MM.1S (cell line): ENCODE measurements at regions not wholly inside any gene's neighbourhood (a gene's known extent, or its start where the extent isn't known, plus 50 kb on each side); places are given as distances from the start of the nearest gene placed in this dataset.

Source experiments
- DNase-seq: peaks from one replicate; pipeline ENCODE4 v3.0.0-alpha.2; 2015
- H2AFZ ChIP-seq: fragments of 300-600 bp; sonication (generic); 2 replicates; pipeline ENCODE4 v1.6.0; 2016; ENCODE audit warnings: antibody characterized with exemption, low read length
- H3F3A ChIP-seq: fragments of 300-600 bp; sonication (generic); 2 replicates; pipeline ENCODE4 v1.6.1; 2016; ENCODE audit warnings: mild to moderate bottlenecking, antibody characterized with exemption, low read length, moderate library complexity, mixed read lengths; ENCODE audit not compliant: insufficient read depth
- H3K27ac ChIP-seq: fragments of 300-600 bp; sonication (generic); 2 replicates; pipeline ENCODE4 v1.5.1; 2016; ENCODE audit warnings: mild to moderate bottlenecking, low read length
- H3K27me3 ChIP-seq: fragments of 300-600 bp; sonication (generic); replicated peaks from 2 replicates; pipeline ENCODE4 v1.6.0; 2016; ENCODE audit warnings: low read length; ENCODE audit not compliant: insufficient read depth
- H3K36me3 ChIP-seq: fragments of 300-600 bp; sonication (generic); replicated peaks from 2 replicates; pipeline ENCODE4 v1.6.1; 2016; ENCODE audit warnings: mild to moderate bottlenecking, low read length, mixed read lengths; ENCODE audit not compliant: insufficient read depth
- H3K4me1 ChIP-seq: fragments of 300-600 bp; sonication (generic); 2 replicates; pipeline ENCODE4 v1.6.1; 2016; ENCODE audit warnings: low read length, mixed read lengths
- H3K4me2 ChIP-seq: fragments of 300-600 bp; sonication (generic); 2 replicates; pipeline ENCODE4 v1.6.0; 2016; ENCODE audit warnings: low read depth, low read length
- H3K4me3 ChIP-seq: fragments of 300-600 bp; sonication (generic); 2 replicates; pipeline ENCODE4 v1.5.1; 2016; ENCODE audit warnings: low read length, mixed read lengths
- H3K79me2 ChIP-seq: fragments of 300-600 bp; sonication (generic); 2 replicates; pipeline ENCODE4 v1.6.1; 2016; ENCODE audit warnings: mixed run types, low read length, mixed read lengths
- H3K9ac ChIP-seq: fragments of 300-600 bp; sonication (generic); 2 replicates; pipeline ENCODE4 v1.6.1; 2016; ENCODE audit warnings: low read length, mixed read lengths
- H3K9me2 ChIP-seq: fragments of 300-600 bp; sonication (generic); replicated peaks from 2 replicates; pipeline ENCODE4 v1.6.1; 2016; ENCODE audit warnings: mild to moderate bottlenecking, low read length, mixed read lengths; ENCODE audit not compliant: insufficient read depth
- H3K9me3 ChIP-seq: fragments of 300-600 bp; sonication (generic); replicated peaks from 2 replicates; pipeline ENCODE4 v1.6.1; 2016; ENCODE audit warnings: mild to moderate bottlenecking, low read length, mixed read lengths; ENCODE audit not compliant: insufficient read depth
- H4K20me1 ChIP-seq: fragments of 300-600 bp; sonication (generic); 2 replicates; pipeline ENCODE4 v1.6.1; 2016; ENCODE audit warnings: mild to moderate bottlenecking, low read length, moderate library complexity, mixed read lengths; ENCODE audit not compliant: insufficient read depth
- EZH2 ChIP-seq: fragments of 300-600 bp; sonication (generic); optimal IDR thresholded peaks from 2 replicates; pipeline ENCODE3; 2017; ENCODE audit warnings: low read depth, mild to moderate bottlenecking, antibody characterized with exemption, low read length, mixed read lengths
- EZH2phosphoT487 ChIP-seq: fragments of 300-600 bp; sonication (generic); IDR thresholded peaks from 2 replicates; pipeline ENCODE4 v1.6.1; 2018; ENCODE audit warnings: antibody characterized with exemption, low read length
- TF ChIP-seq, protein P1 (sequence below): fragments of 300-600 bp; sonication (generic); IDR thresholded peaks from 2 replicates; pipeline ENCODE4 v1.5.1; 2016; ENCODE audit warnings: antibody characterized with exemption, low read length, mixed read lengths

- DNase-seq = no peak
- no peaks in the 10 kb centered on the region for H3K27me3 ChIP-seq
- H2AFZ ChIP-seq = no peak overlapping the region
- H3K36me3 ChIP-seq = no peaks in the 10 kb centered on the region
- TF ChIP-seq, protein P1, sequence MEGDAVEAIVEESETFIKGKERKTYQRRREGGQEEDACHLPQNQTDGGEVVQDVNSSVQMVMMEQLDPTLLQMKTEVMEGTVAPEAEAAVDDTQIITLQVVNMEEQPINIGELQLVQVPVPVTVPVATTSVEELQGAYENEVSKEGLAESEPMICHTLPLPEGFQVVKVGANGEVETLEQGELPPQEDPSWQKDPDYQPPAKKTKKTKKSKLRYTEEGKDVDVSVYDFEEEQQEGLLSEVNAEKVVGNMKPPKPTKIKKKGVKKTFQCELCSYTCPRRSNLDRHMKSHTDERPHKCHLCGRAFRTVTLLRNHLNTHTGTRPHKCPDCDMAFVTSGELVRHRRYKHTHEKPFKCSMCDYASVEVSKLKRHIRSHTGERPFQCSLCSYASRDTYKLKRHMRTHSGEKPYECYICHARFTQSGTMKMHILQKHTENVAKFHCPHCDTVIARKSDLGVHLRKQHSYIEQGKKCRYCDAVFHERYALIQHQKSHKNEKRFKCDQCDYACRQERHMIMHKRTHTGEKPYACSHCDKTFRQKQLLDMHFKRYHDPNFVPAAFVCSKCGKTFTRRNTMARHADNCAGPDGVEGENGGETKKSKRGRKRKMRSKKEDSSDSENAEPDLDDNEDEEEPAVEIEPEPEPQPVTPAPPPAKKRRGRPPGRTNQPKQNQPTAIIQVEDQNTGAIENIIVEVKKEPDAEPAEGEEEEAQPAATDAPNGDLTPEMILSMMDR = no peak
- TF ChIP-seq EZH2 = no peak
- H3F3A ChIP-seq = no peaks in the 10 kb centered on the region
- no peak overlapping the region for H3K9ac ChIP-seq
- no peak overlapping the region for H3K27ac ChIP-seq
- no peak overlapping the region for H3K4me3 ChIP-seq
- H3K79me2 ChIP-seq = no peaks in the 10 kb centered on the region
- H3K4me2 ChIP-seq = no peak overlapping the region
- no peaks in the 10 kb centered on the region for H3K9me3 ChIP-seq
- H4K20me1 ChIP-seq = no peaks in the 10 kb centered on the region
- H3K4me1 ChIP-seq = no peaks in the 10 kb centered on the region
- H3K9me2 ChIP-seq = no peaks in the 10 kb centered on the region
These were observed 172.5 kb downstream of the RAP2B start for GRCh38 chr3:153334558-153334957.

DNA sequence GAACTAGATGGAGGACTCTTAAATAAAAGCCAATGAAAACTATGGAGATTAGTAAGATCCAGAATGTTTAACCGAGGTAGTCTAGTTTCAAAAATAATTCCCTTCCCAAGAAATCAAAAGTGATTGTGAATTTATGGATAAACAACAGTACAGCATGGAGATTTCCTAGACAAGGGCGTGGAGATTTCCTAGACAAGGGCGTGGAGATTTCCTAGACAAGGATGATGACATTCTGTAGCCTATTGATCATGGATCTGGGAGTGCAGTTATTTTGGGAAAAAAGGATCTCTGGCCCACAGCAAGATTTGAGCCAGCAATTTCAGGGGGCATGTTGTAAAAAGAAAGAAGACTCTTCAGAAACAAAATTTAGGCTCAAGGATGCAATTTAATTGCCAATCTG lies 175.3 kb downstream of the RAP2B start:
- Histone ChIP-seq H3K9ac (no peak overlapping the region), H3K79me2 (no peaks in the 10 kb centered on the region), H3K4me3 (no peak overlapping the region), H3K9me3 (no peaks in the 10 kb centered on the region), H3F3A (no peaks in the 10 kb centered on the region), H4K20me1 (no peaks in the 10 kb centered on the region), H2AFZ (no peak overlapping the region), H3K27me3 (no peaks in the 10 kb centered on the region), H3K9me2 (no peaks in the 10 kb centered on the region), H3K36me3 (no peaks in the 10 kb centered on the region), H3K4me1 (no peaks in the 10 kb centered on the region), H3K4me2 (no peak overlapping the region), H3K27ac (no peak overlapping the region)
- DNase-seq = no peak
- TF ChIP-seq EZH2phosphoT487 (no peak), EZH2 (no peak)
- TF ChIP-seq, protein P1 = no peak

GRCh38 chr3:153338487-153338886 lies 176.5 kb downstream of the RAP2B start:
- Histone ChIP-seq H3K4me3 (no peak overlapping the region), H3K79me2 (no peaks in the 10 kb centered on the region), H3K4me2 (no peak overlapping the region), H3K27ac (no peak overlapping the region), H3K36me3 (no peaks in the 10 kb centered on the region), H4K20me1 (no peaks in the 10 kb centered on the region), H3K4me1 (no peaks in the 10 kb centered on the region), H3K9me2 (no peaks in the 10 kb centered on the region), H3K9ac (no peak overlapping the region), H2AFZ (no peak overlapping the region), H3F3A (no peaks in the 10 kb centered on the region), H3K27me3 (no peaks in the 10 kb centered on the region), H3K9me3 (no peaks in the 10 kb centered on the region)
- TF ChIP-seq EZH2phosphoT487 = no peak
- no peak for TF ChIP-seq EZH2
- TF ChIP-seq, protein P1 = no peak
- no peak for DNase-seq
